Suprapubic skin (tissue), 4 donors: ENCODE measurements at regions not wholly inside any gene's neighbourhood (a gene's known extent, or its start where the extent isn't known, plus 50 kb on each side); places are given as distances from the start of the nearest gene placed in this dataset.
"Not testable (repeated sequence)": the region's sequence is repeated elsewhere in the genome, so short reads cannot be mapped to it uniquely, and the experiment has no call there.

ENCODE experiments used
- DNase-seq, 2 donors: peaks; one replicate each; pipeline ENCODE4 v3.0.0-alpha.2; 2019; ENCODE audit warnings: low spot score in 2 of 2
- H3K27ac ChIP-seq: fragments of 200-600 bp; sonication (generic); one replicate; pipeline ENCODE4 v1.5.1; 2019
- H3K27me3 ChIP-seq: fragments of 200-600 bp; sonication (generic); one replicate; pipeline ENCODE4 v1.5.1; 2019
- H3K36me3 ChIP-seq: fragments of 200-600 bp; sonication (generic); one replicate; pipeline ENCODE4 v1.5.1; 2019
- H3K4me1 ChIP-seq: fragments of 200-600 bp; sonication (generic); one replicate; pipeline ENCODE4 v1.5.1; 2019
- H3K4me3 ChIP-seq: fragments of 200-600 bp; sonication (generic); one replicate; pipeline ENCODE4 v1.5.1; 2019; ENCODE audit warnings: mild to moderate bottlenecking
- H3K9me3 ChIP-seq: fragments of 200-600 bp; sonication (generic); one replicate; pipeline ENCODE4 v1.5.1; 2019
- WGBS: methylation state at CpG from one replicate; pipeline ENCODE4 v1.1.5; 2018; 5-methylcytosine and 5-hydroxymethylcytosine counted together

GRCh38 chr9:62915168-62915567, 1725.3 kb downstream of the SPATA31A7 start:
- no CpG with 5 or more reads among the region's 21 CpGs for WGBS
- not testable (repeated sequence) for H3K27ac ChIP-seq, H3K4me1 ChIP-seq, H3K4me3 ChIP-seq, H3K9me3 ChIP-seq, H3K36me3 ChIP-seq, H3K27me3 ChIP-seq
- DNase-seq, result peak; percentile 24 to 52

GRCh38 chr9:62915661-62916060, 1725.8 kb downstream of the SPATA31A7 start:
- no CpG with 5 or more reads among the region's 32 CpGs for WGBS
- not testable (repeated sequence) for H3K27ac ChIP-seq, H3K9me3 ChIP-seq, H3K4me3 ChIP-seq, H3K4me1 ChIP-seq, H3K27me3 ChIP-seq, H3K36me3 ChIP-seq, DNase-seq

GRCh38 chr9:62918648-62919385, 1729.0 kb downstream of the SPATA31A7 start:
- peak in 1 of 2 donors; percentile 30 for DNase-seq
- H3K36me3 ChIP-seq, H3K9me3 ChIP-seq, H3K4me1 ChIP-seq, H3K27ac ChIP-seq, H3K4me3 ChIP-seq, H3K27me3 ChIP-seq: not testable (repeated sequence)
- WGBS, result 89% methylated on average over 3 of the region's 3 CpGs

- H3K27ac ChIP-seq, H3K4me1 ChIP-seq, H3K4me3 ChIP-seq, H3K36me3 ChIP-seq, DNase-seq, H3K27me3 ChIP-seq, H3K9me3 ChIP-seq: not testable (repeated sequence)
- WGBS, result no CpG with 5 or more reads among the region's 4 CpGs
Measured at GRCh38 chr9:62931484-62931883, 1741.6 kb downstream of the SPATA31A7 start.

GRCh38 chr9:62952840-62953239, 1763.0 kb downstream of the SPATA31A7 start:
- DNase-seq, H3K27ac ChIP-seq, H3K27me3 ChIP-seq, H3K9me3 ChIP-seq, H3K4me1 ChIP-seq, H3K36me3 ChIP-seq, H3K4me3 ChIP-seq: not testable (repeated sequence)
- no CpG with 5 or more reads among the region's 2 CpGs for WGBS
